Right renal cortex interstitium (tissue), 3 donors: ENCODE measurements at regions not wholly inside any gene's neighbourhood (a gene's known extent, or its start where the extent isn't known, plus 50 kb on each side); places are given as distances from the start of the nearest gene placed in this dataset.

Experiments used
- DNase-seq, 3 donors: peaks; one replicate each; pipeline ENCODE4 v3.0.0-alpha.2; 2013; ENCODE audit warnings: low read depth in 3 of 3, low spot score in 2 of 3

- no peak for DNase-seq
Observed at GRCh38 chr7:116445447-116446211, 53.9 kb upstream of the CAV2 start.

- DNase-seq = no peak
Observed at GRCh38 chr7:116446212-116446855, 53.2 kb upstream of the CAV2 start.

GRCh38 chr7:116447436-116447835 is 52.1 kb upstream of the CAV2 start:
- DNase-seq = no peak

GRCh38 chr7:116447966-116448839 is 51.3 kb upstream of the CAV2 start:
- DNase-seq = no peak

- DNase-seq = no peak
Observed at GRCh38 chr7:116449441-116449840, 50.1 kb upstream of the CAV2 start.
